Suprapubic skin (tissue), 3 donors: ENCODE measurements at regions not wholly inside any gene's neighbourhood (a gene's known extent, or its start where the extent isn't known, plus 50 kb on each side); places are given as distances from the start of the nearest gene placed in this dataset.

Experiments
- POLR2AphosphoS5 ChIP-seq, 3 donors: sonication (generic); formaldehyde crosslinking; IDR thresholded peaks; one replicate each; pipeline ENCODE4 v1.6.1; 2017; ENCODE audit warnings: antibody characterized with exemption in 3 of 3
- TF ChIP-seq, protein P1 (sequence below), 2 donors: fragments of 200-600 bp in 1 of 2; fragments of 450-650 bp in 1 of 2; sonication (generic) in 1 of 2; IDR thresholded peaks; one replicate each; pipeline ENCODE4 v1.5.1; 2016 to 2019; ENCODE audit warnings: antibody characterized with exemption in 2 of 2, mild to moderate bottlenecking in 1 of 2, moderate library complexity in 1 of 2

DNA sequence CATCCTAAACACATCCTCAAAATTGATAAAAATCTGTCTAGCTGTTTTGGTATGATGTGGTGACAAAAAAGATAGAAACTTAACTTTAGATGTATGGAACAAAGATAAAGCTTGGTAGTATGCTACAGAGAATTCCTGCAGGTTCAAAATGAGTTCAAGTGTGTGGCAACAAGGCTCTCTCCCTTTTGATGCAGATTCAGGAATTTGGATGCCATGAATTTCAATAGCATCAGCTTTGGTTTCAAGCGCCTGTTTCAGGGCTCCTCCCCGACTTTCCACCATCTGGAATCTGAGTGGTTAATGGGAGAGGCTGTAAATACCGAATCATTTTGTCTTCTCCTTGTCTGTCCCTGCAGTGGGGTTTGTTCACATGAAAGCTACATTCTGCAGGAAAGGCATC, 180.6 kb downstream of the MTX2 start:
- TF ChIP-seq, protein P1, sequence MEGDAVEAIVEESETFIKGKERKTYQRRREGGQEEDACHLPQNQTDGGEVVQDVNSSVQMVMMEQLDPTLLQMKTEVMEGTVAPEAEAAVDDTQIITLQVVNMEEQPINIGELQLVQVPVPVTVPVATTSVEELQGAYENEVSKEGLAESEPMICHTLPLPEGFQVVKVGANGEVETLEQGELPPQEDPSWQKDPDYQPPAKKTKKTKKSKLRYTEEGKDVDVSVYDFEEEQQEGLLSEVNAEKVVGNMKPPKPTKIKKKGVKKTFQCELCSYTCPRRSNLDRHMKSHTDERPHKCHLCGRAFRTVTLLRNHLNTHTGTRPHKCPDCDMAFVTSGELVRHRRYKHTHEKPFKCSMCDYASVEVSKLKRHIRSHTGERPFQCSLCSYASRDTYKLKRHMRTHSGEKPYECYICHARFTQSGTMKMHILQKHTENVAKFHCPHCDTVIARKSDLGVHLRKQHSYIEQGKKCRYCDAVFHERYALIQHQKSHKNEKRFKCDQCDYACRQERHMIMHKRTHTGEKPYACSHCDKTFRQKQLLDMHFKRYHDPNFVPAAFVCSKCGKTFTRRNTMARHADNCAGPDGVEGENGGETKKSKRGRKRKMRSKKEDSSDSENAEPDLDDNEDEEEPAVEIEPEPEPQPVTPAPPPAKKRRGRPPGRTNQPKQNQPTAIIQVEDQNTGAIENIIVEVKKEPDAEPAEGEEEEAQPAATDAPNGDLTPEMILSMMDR (IDR thresholded peaks at IDR 0.05), result no peak
- no peak for TF ChIP-seq POLR2AphosphoS5 (IDR thresholded peaks at IDR 0.05)
